OCI-LY1 (cell line): ENCODE measurements at regions not wholly inside any gene's neighbourhood (a gene's known extent, or its start where the extent isn't known, plus 50 kb on each side); places are given as distances from the start of the nearest gene placed in this dataset.

Source experiments
- CTCF ChIP-seq: fragments of 200-600 bp; sonication (generic), shearing (Covaris generic); IDR thresholded peaks from 2 replicates; pipeline ENCODE4 v1.5.1; 2017; ENCODE audit warnings: mild to moderate bottlenecking, antibody characterized with exemption, low read length, moderate library complexity, mixed read lengths
- EZH2 ChIP-seq: fragments of 200-600 bp; sonication (generic), shearing (Covaris generic); IDR thresholded peaks from 2 replicates; pipeline ENCODE4 v1.8.0; 2017; ENCODE audit warnings: borderline replicate concordance, mixed run types, mild to moderate bottlenecking, antibody characterized with exemption, low read length, moderate library complexity, mixed read lengths

- TF ChIP-seq CTCF: no peak
- no peak for TF ChIP-seq EZH2
These were observed 56.2 kb upstream of the BTBD3 start for GRCh38 chr20:11861479-11861878.
